GM21360 (cell line): ENCODE measurements at regions not wholly inside any gene's neighbourhood (a gene's known extent, or its start where the extent isn't known, plus 50 kb on each side); places are given as distances from the start of the nearest gene placed in this dataset.

ENCODE experiments used
- ATAC-seq: cut with Tn5 transposase; IDR thresholded peaks from one replicate; pipeline ENCODE4 v1.9.1; 2021; ENCODE audit warnings: mild to moderate bottlenecking, moderate library complexity; ENCODE audit not compliant: unreplicated experiment

- no peak for ATAC-seq
Measured at GRCh38 chr13:102993348-102993747, 72.9 kb downstream of the SLC10A2 start.

- no peak for ATAC-seq
Measured at GRCh38 chr13:102984210-102984609, 82.0 kb downstream of the SLC10A2 start.

- no peak for ATAC-seq
Measured at GRCh38 chr13:102983496-102983895, 82.7 kb downstream of the SLC10A2 start.

- ATAC-seq, result no peak
Measured at GRCh38 chr13:102980331-102980982, 85.8 kb downstream of the SLC10A2 start.

- ATAC-seq, result no peak
Measured at GRCh38 chr13:102978168-102978567, 88.0 kb downstream of the SLC10A2 start.

GRCh38 chr13:102977471-102977870 is 88.7 kb downstream of the SLC10A2 start:
- ATAC-seq, result no peak

- no peak for ATAC-seq
Measured at GRCh38 chr13:102974317-102975087, 91.7 kb downstream of the SLC10A2 start.

GRCh38 chr13:102972191-102972590 is 94.0 kb downstream of the SLC10A2 start:
- ATAC-seq, result no peak

GRCh38 chr13:102970542-102970941 is 95.7 kb downstream of the SLC10A2 start:
- ATAC-seq, result peak; percentile 96

GRCh38 chr13:102968572-102969228 is 97.5 kb downstream of the SLC10A2 start:
- peak; percentile 36 for ATAC-seq

GRCh38 chr13:102965802-102966201 is 100.4 kb downstream of the SLC10A2 start:
- no peak for ATAC-seq

GRCh38 chr13:102962430-102962829 is 103.8 kb downstream of the SLC10A2 start:
- ATAC-seq, result no peak

GRCh38 chr13:102960959-102961358 is 105.3 kb downstream of the SLC10A2 start:
- no peak for ATAC-seq

GRCh38 chr13:102956449-102956848 is 109.8 kb downstream of the SLC10A2 start:
- no peak for ATAC-seq

- ATAC-seq, result no peak
Measured at GRCh38 chr13:102954350-102954749, 108.5 kb downstream of the ERCC5 start.

GRCh38 chr13:102951808-102952207 is 106.0 kb downstream of the ERCC5 start:
- no peak for ATAC-seq

- no peak for ATAC-seq
Measured at GRCh38 chr13:102947745-102948405, 102.0 kb downstream of the ERCC5 start.

GRCh38 chr13:102945886-102946285 is 100.1 kb downstream of the ERCC5 start:
- ATAC-seq, result no peak

- no peak for ATAC-seq
Measured at GRCh38 chr13:102945324-102945815, 99.5 kb downstream of the ERCC5 start.

- no peak for ATAC-seq
Measured at GRCh38 chr13:102944821-102945220, 99.0 kb downstream of the ERCC5 start.

- no peak for ATAC-seq
Measured at GRCh38 chr13:102940770-102941169, 94.9 kb downstream of the ERCC5 start.
